ENCODE measurements at regions not wholly inside any gene's neighbourhood (a gene's known extent, or its start where the extent isn't known, plus 50 kb on each side); places are given as distances from the start of the nearest gene placed in this dataset.

- TF ChIP-seq POLR2AphosphoS5 (IDR thresholded peaks at IDR 0.05; ENCODE audit: low read depth, low read length) (no peak), REST (IDR thresholded peaks at IDR 0.05; ENCODE audit: insufficient read depth in 1 of 2, low read depth in 2 of 2, low read length in 2 of 2) (no peak), SIN3A (IDR thresholded peaks at IDR 0.05; ENCODE audit: borderline replicate concordance, insufficient read depth, low read length) (no peak), FOXP2 (optimal IDR thresholded peaks at IDR 0.05; ENCODE audit: borderline replicate concordance, extremely low read depth, extremely low read length, insufficient read depth) (no peak), TAF1 (IDR thresholded peaks at IDR 0.05; ENCODE audit: borderline replicate concordance, insufficient read depth, low read length) (no peak)
Measured at GRCh38 chr6:100289285-100289684, 175.4 kb downstream of the SIM1 start.
